CD4-positive, alpha-beta T cell (primary cell): ENCODE measurements at regions not wholly inside any gene's neighbourhood (a gene's known extent, or its start where the extent isn't known, plus 50 kb on each side); places are given as distances from the start of the nearest gene placed in this dataset.
"Not testable (repeated sequence)": the region's sequence is repeated elsewhere in the genome, so short reads cannot be mapped to it uniquely, and the experiment has no call there.

Experiments
- ATAC-seq: fragments of 200-7000 bp; cut with Tn5 transposase; one replicate; pipeline ENCODE4 v1.10.0; 2022; ENCODE audit warnings: mild to moderate bottlenecking; ENCODE audit not compliant: poor library complexity
- CTCF ChIA-PET: fragments of 350-600 bp; sonication (Branson Sonifier 250); formaldehyde crosslinking; loops from one replicate; lab custom pipeline; 2021; ENCODE audit warnings: antibody characterized with exemption, inconsistent platforms; lab: Charles Lee
- POLR2A ChIA-PET: fragments of 350-600 bp; sonication (Branson Sonifier 250); formaldehyde crosslinking; loops from one replicate; lab custom pipeline; 2021; ENCODE audit warnings: antibody characterized with exemption, inconsistent platforms; lab: Charles Lee
- DNase-seq, 14 experiments: peaks; one replicate each; pipeline ENCODE4 v3.0.0-alpha.2; 2013 to 2020; ENCODE audit warnings: mixed read lengths in 2 of 14
- H3K27ac ChIP-seq, 2 donors: one replicate each; pipeline versions ENCODE4 v1.5.1 to v1.7.0; 2013; ENCODE audit warnings: low read length in 2 of 2, low read depth in 1 of 2, mild to moderate bottlenecking in 1 of 2
- H3K27me3 ChIP-seq, 2 experiments: 1 replicate in 1 of 2; 2 replicates in 1 of 2; pipeline versions ENCODE4 v1.6.1 to v1.7.0; 2013; ENCODE audit warnings: low read length in 2 of 2, control low read depth in 1 of 2, mild to moderate bottlenecking in 1 of 2, moderate library complexity in 1 of 2; ENCODE audit not compliant: insufficient read depth in 2 of 2, control insufficient read depth in 1 of 2
- H3K36me3 ChIP-seq: one replicate; pipeline ENCODE4 v1.6.1; 2013; ENCODE audit warnings: low read length, control low read depth; ENCODE audit not compliant: insufficient read depth
- H3K4me1 ChIP-seq: one replicate; pipeline ENCODE4 v1.6.1; 2013; ENCODE audit warnings: low read length, control low read depth; ENCODE audit not compliant: insufficient read depth
- H3K4me3 ChIP-seq: one replicate; pipeline ENCODE4 v1.5.1; 2013; ENCODE audit warnings: mild to moderate bottlenecking, low read length, moderate library complexity
- H3K9me3 ChIP-seq, 2 experiments: 1 replicate in 1 of 2; 2 replicates in 1 of 2; pipeline versions ENCODE4 v1.6.1 to v1.7.0; 2013; ENCODE audit warnings: low read length in 2 of 2, mild to moderate bottlenecking in 2 of 2, control low read depth in 1 of 2, moderate library complexity in 1 of 2; ENCODE audit not compliant: control insufficient read depth in 1 of 2, insufficient read depth in 1 of 2
- H3K27ac Mint-ChIP-seq: one replicate; pipeline ENCODE4 v1.8.0; 2020; ENCODE audit warnings: mixed read lengths
- H3K27me3 Mint-ChIP-seq: one replicate; pipeline ENCODE4 v1.8.0; 2021; ENCODE audit warnings: mixed read lengths
- H3K36me3 Mint-ChIP-seq: one replicate; pipeline ENCODE4 v1.8.0; 2021; ENCODE audit warnings: low read depth, mixed read lengths
- H3K4me1 Mint-ChIP-seq: one replicate; pipeline ENCODE4 v1.8.0; 2021; ENCODE audit warnings: low read depth, mixed read lengths
- H3K4me3 Mint-ChIP-seq: one replicate; pipeline ENCODE4 v1.8.0; 2020; ENCODE audit warnings: mild to moderate bottlenecking, mixed read lengths
- H3K9me3 Mint-ChIP-seq: one replicate; pipeline ENCODE4 v1.8.0; 2020; ENCODE audit warnings: mixed read lengths
- intact Hi-C, 2 experiments: fragments of 100-400 bp; cut with DNase I in 1 of 2; cut with micrococcal nuclease in 1 of 2; formaldehyde crosslinking; loops; one replicate each; pipeline versions ENCODE4 v1.15.1 to v1.9.0; 2023 to 2025; cut with DNase I, micrococcal nuclease

GRCh38 chr22:15927172-15927571 is 237.3 kb downstream of the POTEH start:
- CTCF ChIA-PET, H3K36me3 Mint-ChIP-seq, H3K27me3 Mint-ChIP-seq, H3K9me3 Mint-ChIP-seq, H3K4me1 Mint-ChIP-seq, ATAC-seq, H3K4me1 ChIP-seq, H3K27me3 ChIP-seq, POLR2A ChIA-PET, H3K4me3 Mint-ChIP-seq, H3K36me3 ChIP-seq, H3K27ac Mint-ChIP-seq, H3K4me3 ChIP-seq, intact Hi-C loops, DNase-seq, H3K27ac ChIP-seq, H3K9me3 ChIP-seq: not testable (repeated sequence)
